OCI-LY1 (cell line): ENCODE measurements at regions not wholly inside any gene's neighbourhood (a gene's known extent, or its start where the extent isn't known, plus 50 kb on each side); places are given as distances from the start of the nearest gene placed in this dataset.

Experiments used
- CTCF ChIP-seq: fragments of 200-600 bp; sonication (generic), shearing (Covaris generic); IDR thresholded peaks from 2 replicates; pipeline ENCODE4 v1.5.1; 2017; ENCODE audit warnings: mild to moderate bottlenecking, antibody characterized with exemption, low read length, moderate library complexity, mixed read lengths
- EZH2 ChIP-seq: fragments of 200-600 bp; sonication (generic), shearing (Covaris generic); IDR thresholded peaks from 2 replicates; pipeline ENCODE4 v1.8.0; 2017; ENCODE audit warnings: borderline replicate concordance, mixed run types, mild to moderate bottlenecking, antibody characterized with exemption, low read length, moderate library complexity, mixed read lengths

- TF ChIP-seq EZH2, result no peak
- no peak for TF ChIP-seq CTCF
Measured at GRCh38 chr19:30722186-30722585, 350.0 kb downstream of the ZNF536 start.
